SK-N-SH treated with all-trans-retinoic acid at 6 μM for 48 hours (cell line): ENCODE measurements at regions not wholly inside any gene's neighbourhood (a gene's known extent, or its start where the extent isn't known, plus 50 kb on each side); places are given as distances from the start of the nearest gene placed in this dataset.

Experiments used
- ARNTL ChIP-seq: fragments of 450-650 bp; formaldehyde crosslinking; IDR thresholded peaks from 2 replicates; pipeline ENCODE4 v1.5.0; 2020; ENCODE audit warnings: low read depth, mild to moderate bottlenecking, moderate library complexity, borderline replicate concordance
- CREB5 ChIP-seq: fragments of 250-450 bp; sonication (Bioruptor Pico); IDR thresholded peaks from 2 replicates; pipeline ENCODE4 v1.5.1; 2020; ENCODE audit warnings: low read depth, mild to moderate bottlenecking, moderate library complexity
- CSDC2 ChIP-seq: fragments of 250-450 bp; sonication (Bioruptor Pico); IDR thresholded peaks from 2 replicates; pipeline ENCODE4 v1.5.0; 2020; ENCODE audit warnings: mild to moderate bottlenecking, moderate library complexity
- CSRNP3 ChIP-seq: fragments of 250-450 bp; sonication (Bioruptor Pico); IDR thresholded peaks from 2 replicates; pipeline ENCODE4 v1.5.1; 2021; ENCODE audit warnings: mild to moderate bottlenecking, moderate library complexity
- GLIS3 ChIP-seq: fragments of 250-450 bp; sonication (Bioruptor Pico); IDR thresholded peaks from 2 replicates; pipeline ENCODE4 v1.5.0; 2020; ENCODE audit warnings: mild to moderate bottlenecking, moderate library complexity
- ISL1 ChIP-seq: fragments of 250-450 bp; sonication (Bioruptor Pico); IDR thresholded peaks from 2 replicates; pipeline ENCODE4 v2.1.2; 2022; ENCODE audit warnings: mild to moderate bottlenecking, moderate library complexity
- OSR1 ChIP-seq: fragments of 250-450 bp; sonication (Bioruptor Pico); IDR thresholded peaks from 2 replicates; pipeline ENCODE4 v1.8.0; 2022; ENCODE audit warnings: moderate library complexity, mild to moderate bottlenecking, inconsistent platforms
- POU6F1 ChIP-seq: fragments of 250-450 bp; sonication (Bioruptor Pico); IDR thresholded peaks from 2 replicates; pipeline ENCODE4 v1.8.0; 2021; ENCODE audit warnings: low read depth, mild to moderate bottlenecking, moderate library complexity, borderline replicate concordance
- RARB ChIP-seq: fragments of 250-450 bp; sonication (Bioruptor Pico); IDR thresholded peaks from 2 replicates; pipeline ENCODE4 v1.8.0; 2021; ENCODE audit warnings: mild to moderate bottlenecking, moderate library complexity
- TOX ChIP-seq: fragments of 250-450 bp; sonication (Bioruptor Pico); IDR thresholded peaks from 2 replicates; pipeline ENCODE4 v1.8.0; 2021; ENCODE audit warnings: mild to moderate bottlenecking, moderate library complexity, borderline replicate concordance
- ZC3H10 ChIP-seq: fragments of 250-450 bp; sonication (Bioruptor Pico); IDR thresholded peaks from 2 replicates; pipeline ENCODE4 v1.5.1; 2021; ENCODE audit warnings: mild to moderate bottlenecking, moderate library complexity
- ZNF565 ChIP-seq: fragments of 450-650 bp; formaldehyde crosslinking; conservative IDR thresholded peaks from 2 replicates; pipeline ENCODE4 v1.5.0; 2020; ENCODE audit warnings: low read depth, mild to moderate bottlenecking, moderate library complexity

- TF ChIP-seq CSRNP3 (CRISPR knock-in tag) (no peak), GLIS3 (CRISPR knock-in tag) (no peak), CSDC2 (CRISPR knock-in tag) (no peak), ZNF565 (CRISPR knock-in tag) (no peak), ISL1 (CRISPR knock-in tag) (no peak), POU6F1 (CRISPR knock-in tag) (no peak), ZC3H10 (CRISPR knock-in tag) (no peak), CREB5 (CRISPR knock-in tag) (no peak), OSR1 (CRISPR knock-in tag) (no peak), ARNTL (no peak), RARB (CRISPR knock-in tag) (no peak), TOX (CRISPR knock-in tag) (no peak)
Observed at GRCh38 chr10:78432583-78432982, 398.9 kb downstream of the RPS24 start.
